ENCODE measurements at regions not wholly inside any gene's neighbourhood (a gene's known extent, or its start where the extent isn't known, plus 50 kb on each side); places are given as distances from the start of the nearest gene placed in this dataset.

DNA sequence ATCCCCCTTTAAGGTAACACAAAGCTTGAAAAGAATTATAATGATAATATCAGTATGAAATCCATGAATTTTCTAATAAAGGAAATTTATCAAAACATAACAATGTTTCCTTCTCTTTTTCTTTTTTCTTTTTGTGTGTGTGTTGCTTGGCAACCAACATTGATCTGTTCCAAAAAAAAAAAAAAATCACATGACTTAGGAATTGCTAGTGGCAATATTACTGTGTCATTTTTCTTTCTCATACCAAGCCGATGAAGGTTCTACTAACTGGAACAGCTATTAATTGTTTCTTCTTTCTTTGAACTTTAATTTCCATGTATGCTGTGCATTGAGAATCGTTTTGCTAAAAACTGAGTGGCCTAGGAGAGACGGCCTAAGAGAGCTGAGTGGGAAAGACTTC is 317.7 kb upstream of the ONECUT1 start:
- Histone ChIP-seq H3K4me3 (no peak overlapping the region), H3K27me3 (replicated peaks; ENCODE audit: insufficient read depth) (no peaks in the 10 kb centered on the region), H3K9me3 (no peaks in the 10 kb centered on the region), H3K36me3 (no peaks in the 10 kb centered on the region), H3K4me1 (replicated peaks) (no peaks in the 10 kb centered on the region), H3K27ac (no peak overlapping the region)
- TF ChIP-seq, protein P1, sequence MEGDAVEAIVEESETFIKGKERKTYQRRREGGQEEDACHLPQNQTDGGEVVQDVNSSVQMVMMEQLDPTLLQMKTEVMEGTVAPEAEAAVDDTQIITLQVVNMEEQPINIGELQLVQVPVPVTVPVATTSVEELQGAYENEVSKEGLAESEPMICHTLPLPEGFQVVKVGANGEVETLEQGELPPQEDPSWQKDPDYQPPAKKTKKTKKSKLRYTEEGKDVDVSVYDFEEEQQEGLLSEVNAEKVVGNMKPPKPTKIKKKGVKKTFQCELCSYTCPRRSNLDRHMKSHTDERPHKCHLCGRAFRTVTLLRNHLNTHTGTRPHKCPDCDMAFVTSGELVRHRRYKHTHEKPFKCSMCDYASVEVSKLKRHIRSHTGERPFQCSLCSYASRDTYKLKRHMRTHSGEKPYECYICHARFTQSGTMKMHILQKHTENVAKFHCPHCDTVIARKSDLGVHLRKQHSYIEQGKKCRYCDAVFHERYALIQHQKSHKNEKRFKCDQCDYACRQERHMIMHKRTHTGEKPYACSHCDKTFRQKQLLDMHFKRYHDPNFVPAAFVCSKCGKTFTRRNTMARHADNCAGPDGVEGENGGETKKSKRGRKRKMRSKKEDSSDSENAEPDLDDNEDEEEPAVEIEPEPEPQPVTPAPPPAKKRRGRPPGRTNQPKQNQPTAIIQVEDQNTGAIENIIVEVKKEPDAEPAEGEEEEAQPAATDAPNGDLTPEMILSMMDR (IDR thresholded peaks at IDR 0.05) = no peak
- TF ChIP-seq POLR2A (IDR thresholded peaks at IDR 0.05) = no peak
- TF ChIP-seq POLR2AphosphoS5 (IDR thresholded peaks at IDR 0.05) = no peak
- intact Hi-C loops (cut with DNase I) = no loop called here
- 78% methylated on average over 3 of the region's 3 CpGs for WGBS
- DNase-seq (ENCODE audit: low spot score) = no peak

DNA sequence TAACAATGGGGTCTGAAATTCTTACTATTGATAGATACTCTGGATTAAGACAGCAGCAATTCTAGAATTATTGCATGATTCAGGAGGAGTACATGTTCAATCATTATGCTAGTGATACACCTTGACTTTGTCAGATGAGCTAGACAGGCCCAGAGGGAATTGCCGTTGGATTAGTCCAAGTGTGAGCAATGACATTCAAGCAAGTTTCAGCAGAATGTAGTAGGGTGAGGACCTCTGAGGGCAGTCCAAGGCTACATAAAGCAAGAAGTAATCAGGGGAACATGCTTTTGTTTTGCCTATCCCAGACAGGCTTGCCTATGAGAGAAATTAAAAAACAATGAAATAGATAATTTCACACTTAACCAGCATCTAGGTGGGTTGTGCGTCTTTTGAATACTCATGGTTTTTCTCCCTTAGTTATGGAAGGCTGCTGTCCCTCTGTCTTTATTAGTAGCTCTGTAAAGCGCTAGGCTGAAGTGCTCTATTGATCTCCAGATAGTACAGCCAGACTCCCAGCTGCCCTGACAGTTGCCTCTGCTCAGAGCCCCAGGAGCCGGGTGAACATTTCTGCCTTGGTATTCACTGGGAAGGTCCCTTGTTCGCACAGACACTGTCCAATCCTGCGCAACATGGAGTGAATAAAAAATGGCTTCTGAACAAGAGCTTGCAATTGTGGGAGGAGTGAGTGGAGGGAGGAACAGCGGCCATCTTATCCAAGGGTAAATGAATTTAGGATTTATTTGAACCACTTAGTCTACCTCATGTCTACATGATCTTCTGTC is 316.6 kb upstream of the ONECUT1 start:
- no peaks in the 10 kb centered on the region for H3K36me3 ChIP-seq
- intact Hi-C loops (cut with DNase I) = no loop called here
- no peaks in the 10 kb centered on the region for H3K4me1 ChIP-seq (replicated peaks)
- no peaks in the 10 kb centered on the region for H3K27me3 ChIP-seq (replicated peaks; ENCODE audit: insufficient read depth)
- H3K27ac ChIP-seq = no peak overlapping the region
- WGBS = 83% methylated on average over 7 of the region's 7 CpGs
- H3K4me3 ChIP-seq = no peak overlapping the region
- no peak for TF ChIP-seq POLR2A (IDR thresholded peaks at IDR 0.05)
- no peak for TF ChIP-seq POLR2AphosphoS5 (IDR thresholded peaks at IDR 0.05)
- TF ChIP-seq, protein P1 (IDR thresholded peaks at IDR 0.05) = no peak
- no peak for DNase-seq (ENCODE audit: low spot score)
- H3K9me3 ChIP-seq = no peaks in the 10 kb centered on the region

DNA sequence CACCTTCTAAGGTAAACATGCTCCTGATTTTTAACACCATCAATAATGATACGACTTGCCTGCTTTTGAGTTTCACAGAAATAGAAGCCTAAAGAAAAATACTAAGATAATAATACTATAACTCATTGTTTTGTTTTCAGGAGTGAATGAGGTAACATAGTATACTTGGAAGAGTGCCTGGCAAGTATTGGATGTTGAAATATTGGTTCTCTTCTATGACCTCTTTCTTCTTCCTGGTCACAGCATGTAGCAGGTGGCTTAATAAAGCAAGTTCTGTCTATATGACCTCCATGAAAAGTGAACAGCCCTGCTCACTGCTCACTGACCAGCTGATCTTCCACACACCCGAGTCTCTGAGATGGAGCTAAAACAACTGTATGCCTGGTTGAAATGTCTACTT is 312.3 kb upstream of the ONECUT1 start:
- WGBS = 78% methylated on average over 2 of the region's 2 CpGs
- DNase-seq (ENCODE audit: low spot score) = no peak

DNA sequence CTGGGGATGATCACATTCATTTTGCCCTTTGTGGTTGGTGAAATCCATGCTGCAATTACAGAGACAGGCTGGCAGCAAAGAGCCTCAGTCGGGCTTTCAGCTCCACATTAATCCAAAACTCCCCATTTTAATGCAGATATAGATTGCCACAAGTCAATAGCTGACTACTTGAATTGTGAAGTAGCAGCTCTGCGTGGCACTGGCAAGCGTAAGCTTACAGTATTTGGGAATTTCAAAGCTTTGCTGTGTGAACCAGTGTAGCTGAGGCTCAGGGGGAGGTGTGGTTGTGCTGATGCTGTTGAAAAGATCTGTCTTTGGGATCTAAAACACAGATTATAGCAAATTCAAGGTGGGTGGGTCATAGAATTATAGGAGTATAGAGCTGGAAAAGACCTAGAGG is 290.3 kb upstream of the ONECUT1 start:
- Histone ChIP-seq H3K4me3 (no peak overlapping the region), H3K27ac (no peak overlapping the region), H3K9me3 (no peaks in the 10 kb centered on the region), H3K27me3 (replicated peaks; ENCODE audit: insufficient read depth) (no peaks in the 10 kb centered on the region), H3K36me3 (no peaks in the 10 kb centered on the region), H3K4me1 (replicated peaks) (no peaks in the 10 kb centered on the region)
- WGBS = 37% methylated on average over 3 of the region's 3 CpGs
- intact Hi-C loops (cut with DNase I) = no loop called here
- DNase-seq (ENCODE audit: low spot score) = no peak
- TF ChIP-seq, protein P1 (IDR thresholded peaks at IDR 0.05) = no peak
- no peak for TF ChIP-seq POLR2AphosphoS5 (IDR thresholded peaks at IDR 0.05)
- no peak for TF ChIP-seq POLR2A (IDR thresholded peaks at IDR 0.05)

More for the DNA sequence above, 312.3 kb upstream of the ONECUT1 start:
- no peaks in the 10 kb centered on the region for H3K27me3 ChIP-seq (replicated peaks; ENCODE audit: insufficient read depth)
- intact Hi-C loops (cut with DNase I) = no loop called here
- H3K36me3 ChIP-seq = no peaks in the 10 kb centered on the region
- H3K9me3 ChIP-seq = no peaks in the 10 kb centered on the region
- no peak overlapping the region for H3K4me3 ChIP-seq
- TF ChIP-seq, protein P1 (IDR thresholded peaks at IDR 0.05) = no peak
- no peak for TF ChIP-seq POLR2A (IDR thresholded peaks at IDR 0.05)
- TF ChIP-seq POLR2AphosphoS5 (IDR thresholded peaks at IDR 0.05) = no peak
- no peak overlapping the region for H3K27ac ChIP-seq
- H3K4me1 ChIP-seq (replicated peaks) = no peaks in the 10 kb centered on the region

DNA sequence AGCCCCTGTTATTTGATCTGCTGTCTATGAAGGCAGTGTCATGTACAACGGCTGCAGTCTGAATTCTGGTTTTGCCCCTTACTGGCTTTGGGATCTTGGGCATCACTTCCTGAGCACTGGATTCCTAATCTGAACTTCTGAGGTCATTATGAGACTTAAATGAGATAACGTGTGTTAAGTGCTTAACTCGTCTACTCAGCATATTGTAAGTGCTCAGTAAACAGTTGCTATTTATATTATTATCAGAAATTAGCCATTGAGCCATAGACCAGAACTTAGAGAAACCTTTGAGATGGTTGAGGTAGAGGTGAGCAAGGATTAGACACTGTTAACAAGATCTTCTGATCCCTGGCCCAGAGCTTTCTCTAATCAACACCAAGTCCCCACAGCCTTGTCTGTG is 284.1 kb upstream of the ONECUT1 start:
- H3K4me1 ChIP-seq (replicated peaks) = no peaks in the 10 kb centered on the region
- 50% methylated on average over 3 of the region's 3 CpGs for WGBS
- H3K9me3 ChIP-seq = no peaks in the 10 kb centered on the region
- H3K4me3 ChIP-seq = no peak overlapping the region
- no peaks in the 10 kb centered on the region for H3K27me3 ChIP-seq (replicated peaks; ENCODE audit: insufficient read depth)
- intact Hi-C loops (cut with DNase I) = no loop called here
- TF ChIP-seq, protein P1 (IDR thresholded peaks at IDR 0.05) = no peak
- TF ChIP-seq POLR2AphosphoS5 (IDR thresholded peaks at IDR 0.05) = no peak
- TF ChIP-seq POLR2A (IDR thresholded peaks at IDR 0.05) = no peak
- no peaks in the 10 kb centered on the region for H3K36me3 ChIP-seq
- DNase-seq (ENCODE audit: low spot score) = no peak
- H3K27ac ChIP-seq = no peak overlapping the region
